ENCODE measurements at regions not wholly inside any gene's neighbourhood (a gene's known extent, or its start where the extent isn't known, plus 50 kb on each side); places are given as distances from the start of the nearest gene placed in this dataset.
"Not testable (repeated sequence)": the region's sequence is repeated elsewhere in the genome, so short reads cannot be mapped to it uniquely, and the experiment has no call there.

DNA sequence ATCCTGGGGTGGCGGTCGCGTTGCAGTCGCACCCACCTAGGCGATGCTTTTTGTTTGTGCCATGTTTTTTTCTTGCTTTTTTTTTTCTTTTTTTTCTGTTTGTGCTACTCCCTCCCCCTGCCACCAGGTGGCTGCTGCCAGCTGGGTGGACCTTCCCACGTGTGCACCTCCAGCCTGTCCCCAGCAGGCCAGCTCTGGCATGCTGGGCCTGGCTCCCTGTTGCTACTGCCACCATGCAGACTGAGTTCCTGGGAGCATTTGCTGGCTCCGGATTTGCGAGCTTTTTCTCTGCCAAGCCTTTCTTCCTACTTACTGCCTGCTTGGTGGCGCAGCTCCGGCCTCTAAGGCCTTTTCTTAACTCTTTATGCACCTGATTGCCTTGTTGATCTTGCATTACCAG, 161.2 kb upstream of the WDFY3 start:
- no peak overlapping the region for H3K4me3 ChIP-seq (ENCODE audit: low read depth, low read length)
- no peaks in the 10 kb centered on the region for H3K27me3 ChIP-seq (ENCODE audit: control insufficient read depth, insufficient read depth, low read length)
- no peak overlapping the region for H3K27ac ChIP-seq (ENCODE audit: low read depth, low read length)
- peak; percentile 49 for TF ChIP-seq CTCF (IDR thresholded peaks at IDR 0.05; ENCODE audit: low read depth, low read length)
- H3K9me3 ChIP-seq (ENCODE audit: control insufficient read depth, insufficient read depth, low read length), result no peaks in the 10 kb centered on the region; the same call in 1 of the 2 replicates
- ChIA-PET CTCF (interaction anchor here (0.6 to 1.6 kb wide), 4 partner anchors 19 to 619 kb away, joined by 3 to 6 read pairs (median 4); no protein-coding TSS in a partner anchor), POLR2A (no interaction called here)
- no peak for DNase-seq (ENCODE audit: low read depth, low spot score)

- Histone ChIP-seq H3K27me3 (ENCODE audit: control insufficient read depth, insufficient read depth, low read length) (no peaks in the 10 kb centered on the region), H3K9me3 (ENCODE audit: control insufficient read depth, insufficient read depth, low read length) (no peaks in the 10 kb centered on the region; the same call in 1 of the 2 replicates), H3K4me3 (ENCODE audit: low read depth, low read length) (no peak overlapping the region), H3K27ac (ENCODE audit: low read depth, low read length) (no peak overlapping the region)
- DNase-seq (ENCODE audit: low read depth, low spot score), result no peak
- CTCF ChIA-PET, result interaction anchor here (0.7 to 1.6 kb wide), 3 partner anchors 19 to 618 kb away, joined by 3 to 4 read pairs (median 4); no protein-coding TSS in a partner anchor
- TF ChIP-seq CTCF (IDR thresholded peaks at IDR 0.05; ENCODE audit: low read depth, low read length), result no peak
- POLR2A ChIA-PET, result no interaction called here
These were observed 162.0 kb upstream of the WDFY3 start for GRCh38 chr4:85128246-85129204.

GRCh38 chr4:85129354-85130125, 163.1 kb upstream of the WDFY3 start:
- CTCF ChIA-PET; H3K4me3 ChIP-seq (ENCODE audit: low read depth, low read length); H3K9me3 ChIP-seq (ENCODE audit: control insufficient read depth, insufficient read depth, low read length); H3K27me3 ChIP-seq (ENCODE audit: control insufficient read depth, insufficient read depth, low read length); DNase-seq (ENCODE audit: low read depth, low spot score); POLR2A ChIA-PET; H3K27ac ChIP-seq (ENCODE audit: low read depth, low read length): not testable (repeated sequence)

DNA sequence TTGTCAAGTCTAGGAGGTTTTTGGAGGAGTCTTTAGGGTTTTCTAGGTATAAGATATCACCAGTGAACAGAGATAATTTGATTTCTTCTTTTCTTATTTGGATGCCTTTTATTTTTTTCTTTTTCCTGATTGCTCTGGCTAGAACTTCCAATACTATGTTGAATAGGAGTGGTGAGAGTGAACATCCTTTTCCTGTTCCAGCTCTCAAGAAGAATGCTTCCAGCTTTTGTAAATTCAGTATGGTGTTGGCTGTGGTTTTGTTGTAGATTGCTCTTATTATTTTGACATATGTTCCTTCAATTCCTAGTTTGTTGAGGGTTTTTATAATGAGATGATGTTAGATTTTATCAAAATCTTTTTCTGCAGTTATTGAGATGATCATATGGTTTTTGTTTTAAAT, 165.6 kb upstream of the WDFY3 start:
- Histone ChIP-seq H3K27me3 (ENCODE audit: control insufficient read depth, insufficient read depth, low read length) (no peaks in the 10 kb centered on the region), H3K4me3 (ENCODE audit: low read depth, low read length) (no peak overlapping the region), H3K27ac (ENCODE audit: low read depth, low read length) (no peak overlapping the region), H3K9me3 (ENCODE audit: control insufficient read depth, insufficient read depth, low read length) (no peaks in the 10 kb centered on the region; the same call in 1 of the 2 replicates)
- no peak for TF ChIP-seq CTCF (IDR thresholded peaks at IDR 0.05; ENCODE audit: low read depth, low read length)
- ChIA-PET CTCF (no interaction called here), POLR2A (no interaction called here)
- no peak for DNase-seq (ENCODE audit: low read depth, low spot score)

GRCh38 chr4:85132570-85132969, 166.1 kb upstream of the WDFY3 start:
- POLR2A ChIA-PET, result no interaction called here
- CTCF ChIA-PET, result interaction anchor here (0.6 kb wide), 2 partner anchors 837 to 857 kb away, joined by 3 read pairs; no protein-coding TSS in a partner anchor
- no peak for DNase-seq (ENCODE audit: low read depth, low spot score)
- Histone ChIP-seq H3K4me3 (ENCODE audit: low read depth, low read length) (no peak overlapping the region), H3K27me3 (ENCODE audit: control insufficient read depth, insufficient read depth, low read length) (no peaks in the 10 kb centered on the region), H3K9me3 (ENCODE audit: control insufficient read depth, insufficient read depth, low read length) (no peaks in the 10 kb centered on the region; the same call in 1 of the 2 replicates), H3K27ac (ENCODE audit: low read depth, low read length) (no peak overlapping the region)
- no peak for TF ChIP-seq CTCF (IDR thresholded peaks at IDR 0.05; ENCODE audit: low read depth, low read length)

GRCh38 chr4:85139749-85140148, 173.3 kb upstream of the WDFY3 start:
- DNase-seq (ENCODE audit: low read depth, low spot score); CTCF ChIA-PET; H3K4me3 ChIP-seq (ENCODE audit: low read depth, low read length); H3K27ac ChIP-seq (ENCODE audit: low read depth, low read length); H3K27me3 ChIP-seq (ENCODE audit: control insufficient read depth, insufficient read depth, low read length); POLR2A ChIA-PET; H3K9me3 ChIP-seq (ENCODE audit: control insufficient read depth, insufficient read depth, low read length): not testable (repeated sequence)
